Erythroblast (primary cell): ENCODE measurements at regions not wholly inside any gene's neighbourhood (a gene's known extent, or its start where the extent isn't known, plus 50 kb on each side); places are given as distances from the start of the nearest gene placed in this dataset.

Source experiments
- GATA1 ChIP-seq: IDR thresholded peaks from 2 replicates; pipeline ENCODE4 v1.6.1; 2011; ENCODE audit warnings: low read depth, mild to moderate bottlenecking, control low read depth, low read length, moderate library complexity
- POLR2A ChIP-seq: IDR thresholded peaks from 2 replicates; pipeline ENCODE4 v1.6.1; 2011; ENCODE audit warnings: mild to moderate bottlenecking, low read length

- TF ChIP-seq POLR2A, result no peak
- TF ChIP-seq GATA1, result no peak
Observed at GRCh38 chr12:46451276-46452021, 78.9 kb upstream of the SLC38A2 start.
